H1 (cell line): ENCODE measurements at regions not wholly inside any gene's neighbourhood (a gene's known extent, or its start where the extent isn't known, plus 50 kb on each side); places are given as distances from the start of the nearest gene placed in this dataset.

ENCODE experiments used
- CTCF ChIA-PET: fragments of 300-600 bp; sonication (Branson Sonifier 250); formaldehyde crosslinking; loops from one replicate; lab custom pipeline; 2021; ENCODE audit not compliant: partially characterized antibody; lab: Charles Lee
- POLR2A ChIA-PET: fragments of 300-600 bp; sonication (Branson Sonifier 250); formaldehyde crosslinking; loops from one replicate; lab custom pipeline; 2021; ENCODE audit warnings: inconsistent platforms; ENCODE audit not compliant: partially characterized antibody; lab: Charles Lee
- DNase-seq, 2 experiments: peaks; one replicate each; pipeline versions ENCODE4 v3.0.0 to v3.0.0-alpha.2; 2010 to 2022; ENCODE audit warnings: low spot score in 2 of 2, low read depth in 1 of 2, mixed read lengths in 1 of 2
- FAIRE-seq: peaks from 2 replicates; lab custom pipeline; 2011; peaks lifted over from hg19 to GRCh38; lab: Jason Lieb, UNC
- H2AFZ ChIP-seq: 2 replicates; pipeline ENCODE4 v1.8.1; 2012; ENCODE audit warnings: low read length, inconsistent platforms
- H2AK5ac ChIP-seq: 2 replicates; pipeline ENCODE4 v1.6.1; 2013; ENCODE audit warnings: low read depth, low read length
- H2BK120ac ChIP-seq: replicated peaks from 2 replicates; pipeline ENCODE3; 2013; ENCODE audit warnings: low read depth, low read length, inconsistent platforms
- H2BK12ac ChIP-seq: 2 replicates; pipeline ENCODE4 v1.6.1; 2013; ENCODE audit warnings: low read depth, low read length
- H2BK15ac ChIP-seq: 2 replicates; pipeline ENCODE4 v1.6.1; 2013; ENCODE audit warnings: low read length
- H2BK20ac ChIP-seq: 2 replicates; pipeline ENCODE4 v1.6.1; 2013; ENCODE audit warnings: low read length
- H2BK5ac ChIP-seq: 2 replicates; pipeline ENCODE4 v1.6.1; 2013; ENCODE audit warnings: low read depth, low read length
- H3K14ac ChIP-seq: 2 replicates; pipeline ENCODE4 v1.6.1; 2013; ENCODE audit warnings: inconsistent platforms; ENCODE audit not compliant: insufficient read length
- H3K18ac ChIP-seq: 2 replicates; pipeline ENCODE4 v1.6.1; 2013; ENCODE audit warnings: low read length; ENCODE audit errors: extremely low read depth
- H3K23ac ChIP-seq: 2 replicates; pipeline ENCODE4 v1.6.1; 2013; ENCODE audit warnings: inconsistent platforms; ENCODE audit not compliant: insufficient read length
- H3K23me2 ChIP-seq: 2 replicates; pipeline ENCODE4 v1.6.1; 2013; ENCODE audit warnings: low read depth, low read length
- H3K27ac ChIP-seq: 2 replicates; pipeline ENCODE4 v1.6.1; 2011; ENCODE audit warnings: low read depth, low read length, inconsistent platforms
- H3K27me3 ChIP-seq, 4 experiments: replicated peaks in 1 of 4; 1 replicate in 1 of 4; 2 replicates in 3 of 4; pipeline versions ENCODE4 v1.6.1 to v1.8.1; 2011 to 2013; ENCODE audit warnings: low read length in 3 of 4, mild to moderate bottlenecking in 3 of 4, inconsistent platforms in 2 of 4, mixed read lengths in 2 of 4, moderate library complexity in 1 of 4; ENCODE audit not compliant: control insufficient read depth in 3 of 4, insufficient read depth in 3 of 4; ENCODE audit errors: extremely low read depth in 1 of 4
- H3K36me3 ChIP-seq, 4 experiments: 2 replicates each; pipeline versions ENCODE4 v1.6.1 to v1.8.1; 2011 to 2013; ENCODE audit warnings: mild to moderate bottlenecking in 4 of 4, low read length in 3 of 4, moderate library complexity in 2 of 4, control low read depth in 1 of 4, inconsistent platforms in 1 of 4; ENCODE audit not compliant: insufficient read depth in 4 of 4, control insufficient read depth in 2 of 4
- H3K4ac ChIP-seq: replicated peaks from 2 replicates; pipeline ENCODE3; 2013; ENCODE audit warnings: low read length, low read depth, mixed read lengths, inconsistent platforms; ENCODE audit not compliant: insufficient read length
- H3K4me1 ChIP-seq, 4 experiments: replicated peaks in 1 of 4; 1 replicate in 1 of 4; 2 replicates in 3 of 4; pipeline versions ENCODE4 v1.6.1 to v1.8.1; 2011 to 2013; ENCODE audit warnings: low read length in 3 of 4, inconsistent platforms in 2 of 4, mixed read lengths in 1 of 4; ENCODE audit not compliant: insufficient read depth in 4 of 4, control insufficient read depth in 3 of 4
- H3K4me2 ChIP-seq, 2 experiments: 2 replicates each; pipeline versions ENCODE4 v1.6.1 to v1.8.1; 2011 to 2013; ENCODE audit warnings: low read depth in 2 of 2, low read length in 2 of 2, control low read depth in 1 of 2, inconsistent platforms in 1 of 2, mild to moderate bottlenecking in 1 of 2; ENCODE audit not compliant: insufficient read depth in 1 of 2
- H3K4me3 ChIP-seq, 4 experiments: fragments of 200-600, 300-600 bp in 1 of 4; sonication (generic), shearing (Covaris generic), sonication (Bioruptor Twin) in 1 of 4; 2 replicates each; pipeline versions ENCODE4 v1.5.1 to v1.8.1; 2011 to 2016; ENCODE audit warnings: low read length in 4 of 4, low read depth in 3 of 4, control low read depth in 2 of 4, inconsistent platforms in 2 of 4, mild to moderate bottlenecking in 2 of 4, mixed read lengths in 1 of 4, moderate library complexity in 1 of 4; ENCODE audit not compliant: insufficient read depth in 2 of 4; ENCODE audit errors: extremely low read depth in 1 of 4
- H3K56ac ChIP-seq: replicated peaks from 2 replicates; pipeline ENCODE3; 2013; ENCODE audit warnings: low read depth, mild to moderate bottlenecking, mixed read lengths, low read length, inconsistent platforms; ENCODE audit not compliant: insufficient read length
- H3K79me1 ChIP-seq: 2 replicates; pipeline ENCODE4 v1.6.1; 2013; ENCODE audit warnings: low read depth, low read length, control low read depth
- H3K79me2 ChIP-seq, 2 experiments: 2 replicates each; pipeline versions ENCODE4 v1.6.1 to v1.8.1; 2012 to 2013; ENCODE audit warnings: low read length in 2 of 2, mild to moderate bottlenecking in 2 of 2, inconsistent platforms in 1 of 2; ENCODE audit not compliant: insufficient read depth in 2 of 2, control insufficient read depth in 1 of 2
- H3K9ac ChIP-seq, 4 experiments: replicated peaks in 1 of 4; 1 replicate in 1 of 4; 2 replicates in 3 of 4; pipeline versions ENCODE4 v1.6.1 to v1.8.1; 2011 to 2013; ENCODE audit warnings: low read depth in 3 of 4, low read length in 3 of 4, control low read depth in 2 of 4, mild to moderate bottlenecking in 2 of 4, moderate library complexity in 2 of 4, inconsistent platforms in 1 of 4; ENCODE audit errors: extremely low read depth in 1 of 4
- H3K9me3 ChIP-seq, 2 experiments: 2 replicates each; pipeline versions ENCODE4 v1.6.1 to v1.8.1; 2012 to 2013; ENCODE audit warnings: mild to moderate bottlenecking in 2 of 2, moderate library complexity in 2 of 2, control low read depth in 1 of 2, inconsistent platforms in 1 of 2, low read depth in 1 of 2, low read length in 1 of 2, mixed read lengths in 1 of 2; ENCODE audit not compliant: insufficient read depth in 2 of 2
- H4K20me1 ChIP-seq, 2 experiments: replicated peaks in 1 of 2; 2 replicates each; pipeline versions ENCODE3 to v1.8.1; 2011 to 2013; ENCODE audit warnings: inconsistent platforms in 2 of 2, low read length in 2 of 2, mild to moderate bottlenecking in 1 of 2; ENCODE audit not compliant: insufficient read depth in 2 of 2, control insufficient read depth in 1 of 2
- H4K5ac ChIP-seq: 2 replicates; pipeline ENCODE4 v1.6.1; 2013; ENCODE audit warnings: low read length, low read depth, mixed read lengths, inconsistent platforms; ENCODE audit not compliant: insufficient read length
- H4K8ac ChIP-seq: 2 replicates; pipeline ENCODE4 v1.8.0; 2013; ENCODE audit warnings: mild to moderate bottlenecking, moderate library complexity, low read length, inconsistent platforms; ENCODE audit not compliant: insufficient read depth; ENCODE audit errors: extremely low read depth
- H4K91ac ChIP-seq: replicated peaks from 2 replicates; pipeline ENCODE3; 2013; ENCODE audit warnings: low read length, mixed read lengths, inconsistent platforms; ENCODE audit not compliant: insufficient read length
- BRCA1 ChIP-seq: IDR thresholded peaks from 2 replicates; pipeline ENCODE4 v1.6.1; 2012; ENCODE audit warnings: low read depth, low read length, improper control_type of control experiment
- CBX5 ChIP-seq: fragments of 300-800, 300-1000 bp; sonication (generic); IDR thresholded peaks from 2 replicates; pipeline ENCODE4 v1.7.1; 2016; ENCODE audit warnings: antibody characterized with exemption, low read length, low read depth
- KDM4A ChIP-seq: IDR thresholded peaks from one replicate; pipeline ENCODE4 v1.7.1; 2012; ENCODE audit warnings: low read depth, mild to moderate bottlenecking, moderate library complexity, low read length, inconsistent platforms; ENCODE audit not compliant: severe bottlenecking
- KDM5A ChIP-seq: fragments of 200-600 bp; IDR thresholded peaks from 2 replicates; pipeline ENCODE4 v1.7.1; 2012; ENCODE audit warnings: mild to moderate bottlenecking, low read length, inconsistent platforms, mixed read lengths
- MAFK ChIP-seq: IDR thresholded peaks from 2 replicates; pipeline ENCODE4 v1.6.1; 2012; ENCODE audit warnings: low read depth, mild to moderate bottlenecking, improper control_type of control experiment, low read length
- MAX ChIP-seq: IDR thresholded peaks from 2 replicates; pipeline ENCODE4 v1.6.1; 2012; ENCODE audit warnings: inconsistent platforms
- NANOG ChIP-seq: IDR thresholded peaks from 2 replicates; pipeline ENCODE4 v1.6.1; 2011; ENCODE audit warnings: low read length, low read depth, mild to moderate bottlenecking, inconsistent platforms; ENCODE audit not compliant: insufficient read depth, poor library complexity, severe bottlenecking
- RAD21 ChIP-seq, 2 experiments: IDR thresholded peaks in 1 of 2; conservative IDR thresholded peaks in 1 of 2; 2 replicates each; pipeline ENCODE4 v1.6.1; 2011; ENCODE audit warnings: low read depth in 2 of 2, low read length in 2 of 2, improper control_type of control experiment in 1 of 2, inconsistent platforms in 1 of 2, mild to moderate bottlenecking in 1 of 2, moderate library complexity in 1 of 2
- RNF2 ChIP-seq: fragments of 200-900, 300-1000 bp; sonication (generic); IDR thresholded peaks from 2 replicates; pipeline ENCODE4 v1.7.1; 2016; ENCODE audit warnings: borderline replicate concordance, low read depth, mild to moderate bottlenecking, antibody characterized with exemption, low read length; ENCODE audit not compliant: poor library complexity, severe bottlenecking; ENCODE audit errors: missing control alignments
- YY1 ChIP-seq: IDR thresholded peaks from 2 replicates; pipeline ENCODE4 v1.6.1; 2011; ENCODE audit warnings: low read depth, mild to moderate bottlenecking, low read length
- WGBS, 2 experiments: shearing (Covaris generic) in 1 of 2; methylation state at CpG; one replicate each; pipeline versions ENCODE4 v1.1.6 to v1.1.7; 2013 to 2015; ENCODE audit warnings: low lambda C conversion rate in 2 of 2, mixed read lengths in 2 of 2, inconsistent platforms in 1 of 2, low coverage in 1 of 2, missing lambda C conversion rate in 1 of 2; ENCODE audit not compliant: insufficient replicate concordance in 2 of 2, insufficient coverage in 1 of 2, insufficient read length in 1 of 2; ENCODE audit errors: extremely low coverage in 1 of 2, missing lambda C conversion rate in 1 of 2; 5-methylcytosine and 5-hydroxymethylcytosine counted together

GRCh38 chr14:76675046-76675445 lies 86.2 kb upstream of the VASH1 start (continued):
- no peak for TF ChIP-seq MAFK

- H3K4me2 ChIP-seq: no peak overlapping the region
- FAIRE-seq (no peak), DNase-seq (no peak)
- H3K79me2 ChIP-seq: no peaks in the 10 kb centered on the region
- no peaks in the 10 kb centered on the region for H3K4me1 ChIP-seq
- H3K18ac ChIP-seq: no peak overlapping the region
- H3K23me2 ChIP-seq: no peaks in the 10 kb centered on the region
- H2AFZ ChIP-seq: no peak overlapping the region
- no peak overlapping the region for H3K14ac ChIP-seq
- no peak overlapping the region for H2AK5ac ChIP-seq
- no peak overlapping the region for H4K91ac ChIP-seq
- ChIA-PET CTCF (no interaction called here), POLR2A (no interaction called here)
- H3K27ac ChIP-seq: no peak overlapping the region
- no peaks in the 10 kb centered on the region for H3K9me3 ChIP-seq
- H2BK5ac ChIP-seq: no peak overlapping the region
- no peak overlapping the region for H3K23ac ChIP-seq
- no peak overlapping the region for H3K9ac ChIP-seq
- no peak overlapping the region for H4K8ac ChIP-seq
- no peaks in the 10 kb centered on the region for H3K36me3 ChIP-seq
- TF ChIP-seq KDM5A (no peak), KDM4A (no peak), BRCA1 (no peak), NANOG (no peak), CBX5 (no peak), MAX (no peak), RAD21 (IDR thresholded peaks at IDR 0.05 in 1 of 2, conservative IDR thresholded peaks at IDR 0.05 in 1 of 2; ENCODE audit: low read depth in 2 of 2, low read length in 2 of 2) (no peak), RNF2 (no peak), YY1 (no peak)
- H3K4me3 ChIP-seq: no peak overlapping the region
- no peak overlapping the region for H2BK15ac ChIP-seq
- H2BK120ac ChIP-seq: no peak overlapping the region
- H3K56ac ChIP-seq: no peak overlapping the region
- H3K79me1 ChIP-seq: no peaks in the 10 kb centered on the region
- H4K20me1 ChIP-seq: no peaks in the 10 kb centered on the region
- H3K4ac ChIP-seq: no peak overlapping the region
- WGBS, 2 experiments: 96% methylated on average over 5 of the region's 5 CpGs; no CpG with 5 or more reads in 1 of the 2 experiments
- no peak overlapping the region for H2BK20ac ChIP-seq
- no peak overlapping the region for H4K5ac ChIP-seq
- no peaks in the 10 kb centered on the region for H3K27me3 ChIP-seq
- H2BK12ac ChIP-seq: no peak overlapping the region
These were observed 84.7 kb upstream of the VASH1 start for GRCh38 chr14:76676539-76676938.
